NCI-H1930 (cell line): ENCODE measurements at regions not wholly inside any gene's neighbourhood (a gene's known extent, or its start where the extent isn't known, plus 50 kb on each side); places are given as distances from the start of the nearest gene placed in this dataset.

ENCODE experiments used
- DNase-seq, 2 experiments: peaks; one replicate each; lab custom pipeline; 2025; lab: John Stamatoyannopoulos, UW

DNA sequence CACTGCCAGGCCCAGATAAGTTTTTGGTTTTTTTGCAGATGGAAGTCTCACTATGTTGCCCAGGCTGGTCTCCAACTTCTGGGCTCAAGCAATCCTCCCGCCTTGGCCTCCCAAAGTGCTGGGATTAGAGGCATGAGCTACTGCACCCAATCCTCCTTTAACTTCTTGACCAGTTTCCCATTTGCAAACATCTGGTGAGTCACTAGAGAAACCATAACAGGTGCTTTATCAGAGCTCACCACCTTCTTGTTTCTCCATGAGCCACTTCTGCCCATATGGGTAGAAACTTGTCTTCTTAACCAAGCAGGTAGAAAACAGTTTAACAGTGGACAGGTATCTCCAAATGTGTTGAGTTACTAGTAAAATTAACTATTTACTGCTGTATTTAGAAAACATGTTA, 128.4 kb upstream of the AP1S2 start:
- no peak for DNase-seq

DNA sequence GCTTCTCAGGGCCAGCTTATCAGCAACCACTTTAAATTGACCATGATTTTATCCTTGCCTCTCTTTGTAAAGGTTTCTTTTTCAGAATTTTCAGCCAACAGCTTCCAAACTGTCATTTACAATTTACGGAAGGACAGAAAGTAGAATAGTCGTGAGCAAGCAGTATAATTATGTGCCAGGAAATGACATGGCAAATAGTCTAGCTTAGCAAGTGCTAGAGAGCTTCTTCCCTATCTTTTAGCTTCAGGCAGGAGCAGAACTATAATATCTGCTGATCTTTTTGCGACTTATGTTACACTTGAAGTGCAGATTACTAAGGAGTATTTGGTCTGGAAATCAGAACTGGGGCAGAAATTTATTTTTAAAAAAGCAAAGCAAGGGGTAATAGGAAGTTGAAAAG, 123.0 kb upstream of the AP1S2 start:
- DNase-seq = no peak

DNA sequence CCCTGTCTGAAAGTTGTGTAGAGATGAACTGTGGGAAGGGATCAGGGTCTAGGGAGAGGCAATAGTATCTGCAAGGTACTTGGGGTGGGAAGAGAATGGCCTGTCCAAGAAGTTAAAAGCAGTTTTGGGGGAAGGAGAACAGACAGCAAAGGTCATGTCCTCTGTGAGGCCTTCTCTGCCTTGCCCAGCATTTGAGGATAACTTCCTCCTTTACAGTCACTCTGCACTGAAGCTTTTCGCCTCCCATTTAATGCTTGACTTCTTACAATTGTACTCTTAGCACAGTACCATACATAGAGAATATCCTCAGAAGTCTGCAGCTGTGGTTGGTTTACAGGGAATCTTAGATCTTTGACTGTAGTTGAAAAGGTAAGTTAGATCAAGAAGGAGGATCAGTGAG, 121.8 kb upstream of the AP1S2 start:
- no peak for DNase-seq

- no peak for DNase-seq
Observed at GRCh38 chrX:15973946-15974345, 119.3 kb upstream of the AP1S2 start.

DNA sequence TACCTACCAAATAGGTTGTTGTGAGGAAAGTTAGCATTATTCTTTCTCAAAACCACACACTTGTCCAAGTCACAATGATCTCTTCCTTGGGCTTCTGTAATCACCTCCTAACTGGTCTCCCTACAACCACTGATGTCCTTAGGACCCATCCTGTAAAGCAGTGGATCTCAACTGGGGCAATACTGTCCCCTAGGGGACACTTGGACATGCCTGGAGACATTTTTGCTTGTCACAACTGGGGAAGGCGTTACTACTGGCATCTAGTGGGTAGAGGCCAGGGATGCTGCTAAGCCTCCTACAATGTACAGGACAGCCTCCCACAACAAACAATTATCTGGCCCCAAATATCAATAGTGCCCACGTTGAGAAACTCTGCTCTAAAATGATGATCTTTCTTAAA, 118.7 kb upstream of the AP1S2 start:
- peak in 1 of 2 experiments; percentile 0 for DNase-seq

- DNase-seq = no peak
Observed at GRCh38 chrX:15971696-15972095, 117.1 kb upstream of the AP1S2 start.

DNA sequence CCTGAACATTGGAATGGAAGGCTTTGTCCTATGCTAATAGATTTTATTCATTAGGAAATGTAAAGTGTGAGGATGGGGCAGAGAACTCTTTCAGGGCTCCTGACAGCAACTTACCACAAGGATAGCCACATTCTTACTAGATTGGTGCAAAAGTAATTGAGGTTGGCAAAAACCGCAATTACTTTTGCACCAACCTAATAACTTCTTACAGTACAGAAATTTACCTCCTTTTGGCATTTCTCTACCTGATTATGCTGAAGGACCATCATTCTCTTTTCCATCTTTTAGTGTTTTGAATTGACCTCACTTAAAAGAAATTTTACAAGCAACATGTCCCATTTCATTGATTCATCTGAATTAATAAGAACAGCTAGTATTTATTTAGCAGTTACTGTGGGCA, 109.2 kb upstream of the AP1S2 start:
- DNase-seq = no peak

DNA sequence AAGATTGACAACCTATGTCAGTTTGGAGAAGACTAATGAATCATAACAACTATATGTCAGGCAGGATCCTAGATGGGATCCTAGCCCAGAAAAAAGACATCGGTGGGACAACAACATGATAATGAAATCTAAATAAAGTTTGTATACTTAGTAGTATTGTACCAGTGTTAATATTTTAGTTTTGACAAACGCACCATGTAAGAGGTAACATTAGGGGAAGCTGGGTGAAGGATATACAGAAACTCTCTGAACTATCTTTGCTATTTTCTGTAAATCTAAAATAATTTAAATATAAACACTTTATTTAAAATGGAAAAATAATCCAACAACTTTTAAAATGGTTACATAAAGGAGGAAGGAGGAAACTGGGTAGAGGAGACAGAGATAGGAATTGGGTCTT, 105.6 kb upstream of the AP1S2 start:
- DNase-seq = no peak

DNA sequence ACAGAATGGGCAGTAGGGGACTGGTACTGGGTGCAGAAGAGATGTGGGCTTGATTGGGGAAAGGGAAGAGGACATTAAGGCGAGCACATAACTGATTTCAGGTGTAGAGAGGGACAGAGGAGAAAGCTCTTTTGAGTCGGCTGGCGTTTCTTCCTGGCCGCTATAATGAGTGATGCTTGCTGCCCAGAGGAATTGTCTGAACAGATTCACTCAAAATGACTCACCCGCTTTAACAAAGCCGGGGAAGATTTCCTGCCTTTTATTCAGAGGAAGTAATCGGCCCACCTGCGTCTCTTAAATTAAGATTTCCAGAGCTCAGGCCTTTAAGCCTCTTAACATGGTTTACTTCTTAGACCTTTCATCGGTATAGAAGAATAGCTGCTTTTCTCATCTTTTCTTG, 102.1 kb upstream of the AP1S2 start:
- DNase-seq = no peak

- DNase-seq = no peak
Observed at GRCh38 chrX:15953801-15954200, 99.2 kb upstream of the AP1S2 start.

DNA sequence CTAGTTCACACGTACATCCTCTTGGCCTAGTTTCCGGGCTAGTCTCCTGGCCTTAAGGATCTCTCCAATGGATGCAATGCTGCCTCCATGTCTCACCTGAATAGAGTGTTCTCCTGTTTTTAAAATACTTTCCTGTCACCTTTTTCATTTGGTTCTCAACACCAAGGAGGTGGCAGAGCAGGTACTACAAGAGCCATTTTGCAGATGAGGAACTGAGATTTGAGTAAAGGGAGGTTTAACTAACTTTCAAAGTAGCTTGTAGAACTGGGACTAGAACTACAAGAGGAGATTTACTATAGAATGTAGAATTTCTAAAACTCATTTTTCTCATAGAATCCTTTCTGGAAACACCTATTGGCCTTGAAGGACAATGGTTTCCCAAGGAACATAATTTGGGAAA, 97.6 kb upstream of the AP1S2 start:
- DNase-seq = no peak

GRCh38 chrX:15948318-15948660, 93.7 kb upstream of the AP1S2 start:
- no peak for DNase-seq

- DNase-seq = no peak
Observed at GRCh38 chrX:15947648-15948317, 93.2 kb upstream of the AP1S2 start.

- DNase-seq = no peak
Observed at GRCh38 chrX:15946783-15947580, 92.4 kb upstream of the AP1S2 start.

- DNase-seq = no peak
Observed at GRCh38 chrX:15943391-15943790, 88.8 kb upstream of the AP1S2 start.

GRCh38 chrX:15942307-15942706, 87.7 kb upstream of the AP1S2 start:
- no peak for DNase-seq

DNA sequence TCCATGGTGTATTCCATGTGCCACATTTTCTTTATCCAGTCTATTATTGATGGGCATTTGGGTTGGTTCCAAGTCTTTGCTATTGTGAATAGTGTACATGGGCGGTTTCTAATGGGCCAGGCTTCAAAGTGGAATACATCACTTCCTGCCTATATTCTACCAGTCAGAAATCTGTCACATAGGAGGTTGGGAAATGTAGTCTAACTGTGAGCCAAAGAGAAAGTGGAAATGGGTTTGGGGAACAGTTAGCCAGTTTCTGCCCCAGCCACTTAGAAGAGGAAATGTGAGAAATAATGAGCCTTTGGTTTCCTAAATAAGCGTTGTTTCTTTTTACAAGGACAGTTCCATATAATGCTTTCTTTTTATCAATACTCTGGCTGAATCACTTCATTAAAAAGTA, 85.1 kb upstream of the AP1S2 start:
- no peak for DNase-seq

DNA sequence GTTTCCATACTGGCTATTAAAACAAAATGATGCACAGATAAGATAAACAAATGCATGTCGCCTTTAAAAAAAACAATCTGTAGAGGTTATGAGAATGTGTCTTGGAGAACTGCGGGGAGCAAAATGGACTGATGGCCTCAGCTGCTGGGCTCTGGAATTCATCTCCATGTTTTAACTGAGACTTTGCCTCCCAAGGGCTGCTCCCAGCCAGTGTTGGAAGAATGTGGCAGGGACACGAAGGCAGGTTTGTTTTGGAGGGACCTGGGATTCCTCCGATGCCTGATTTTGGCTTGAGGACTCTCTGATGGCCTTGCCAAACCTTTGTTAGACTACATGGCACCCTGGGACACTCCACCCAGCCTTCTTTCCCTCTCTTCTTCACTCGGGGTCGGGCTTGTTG, 83.5 kb upstream of the AP1S2 start:
- no peak for DNase-seq

GRCh38 chrX:15931362-15931761, 76.7 kb upstream of the AP1S2 start:
- DNase-seq = no peak

- DNase-seq = peak in 1 of 2 experiments; percentile 11
Observed at GRCh38 chrX:15930585-15930984, 76.0 kb upstream of the AP1S2 start.

- no peak for DNase-seq
Observed at GRCh38 chrX:15929194-15929593, 74.6 kb upstream of the AP1S2 start.

DNA sequence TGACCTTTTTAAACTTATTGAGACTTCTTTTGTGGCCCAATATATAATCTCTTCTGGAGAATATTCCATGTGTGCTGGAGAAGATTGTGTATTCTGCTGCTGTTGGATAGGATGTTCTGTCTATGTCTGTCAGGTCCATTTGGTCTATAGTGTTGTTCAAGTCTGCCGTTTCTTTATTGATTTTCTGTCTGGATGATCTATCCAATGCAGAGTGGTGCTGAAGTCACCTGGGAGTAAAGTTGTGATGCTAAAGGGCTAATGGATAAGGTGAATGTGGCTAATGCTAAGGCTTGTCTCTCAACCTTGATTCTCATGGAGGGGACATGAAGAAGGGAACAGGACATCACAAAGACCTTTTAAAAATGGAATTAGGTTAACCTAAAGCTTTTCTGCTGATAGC, 72.0 kb upstream of the AP1S2 start:
- DNase-seq = no peak

DNA sequence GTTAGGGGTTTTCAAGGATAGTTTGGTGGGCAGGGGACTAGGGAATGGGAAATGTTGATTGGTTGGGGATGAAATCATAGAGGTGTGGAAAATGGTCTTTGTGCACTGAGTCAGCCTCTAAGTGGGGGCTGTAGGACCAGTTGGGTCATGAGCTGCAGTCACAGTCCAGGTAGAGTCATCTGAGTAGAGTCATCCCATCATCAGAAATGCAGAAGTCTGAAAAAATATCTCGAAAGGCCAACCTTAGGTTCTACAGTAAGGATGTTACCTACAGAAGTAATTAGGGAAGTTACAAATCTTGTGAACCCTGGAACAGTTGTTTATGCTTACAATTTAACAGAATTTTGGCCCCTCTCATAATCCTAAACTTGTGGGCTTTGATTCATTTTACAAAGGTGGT, 63.4 kb upstream of the AP1S2 start:
- DNase-seq = no peak

GRCh38 chrX:15916704-15917084, 62.1 kb upstream of the AP1S2 start:
- no peak for DNase-seq
